ENCODE measurements at regions not wholly inside any gene's neighbourhood (a gene's known extent, or its start where the extent isn't known, plus 50 kb on each side); places are given as distances from the start of the nearest gene placed in this dataset.

- TF ChIP-seq CTCF (IDR thresholded peaks at IDR 0.05) (no peak), POLR2A (IDR thresholded peaks at IDR 0.05) (no peak)
These were observed 60.1 kb upstream of the SALL1 start for GRCh38 chr16:51211148-51211547.
